Natural killer cell (primary cell): ENCODE measurements at regions not wholly inside any gene's neighbourhood (a gene's known extent, or its start where the extent isn't known, plus 50 kb on each side); places are given as distances from the start of the nearest gene placed in this dataset.

Experiments used
- ATAC-seq, 3 donors: fragments of 150-1000 bp in 2 of 3; fragments of 200-7000 bp in 1 of 3; cut with Tn5 transposase; 1 replicate in 1 of 3; 2 replicates in 2 of 3; pipeline ENCODE4 v1.10.0; 2021; ENCODE audit warnings: mild to moderate bottlenecking in 2 of 3, moderate library complexity in 2 of 3
- DNase-seq, 2 donors: peaks; one replicate each; pipeline versions ENCODE4 v3.0.0 to v3.0.0-alpha.2; 2013 to 2021; ENCODE audit warnings: mixed read lengths in 1 of 2
- H3K27ac ChIP-seq: one replicate; pipeline ENCODE4 v1.5.1; 2013; ENCODE audit warnings: mild to moderate bottlenecking, low read length
- H3K27me3 ChIP-seq: one replicate; pipeline ENCODE4 v1.6.1; 2013; ENCODE audit warnings: low read length; ENCODE audit not compliant: control insufficient read depth, insufficient read depth
- H3K36me3 ChIP-seq: one replicate; pipeline ENCODE4 v1.6.1; 2013; ENCODE audit warnings: low read length; ENCODE audit not compliant: control insufficient read depth, insufficient read depth
- H3K4me1 ChIP-seq: one replicate; pipeline ENCODE4 v1.6.1; 2013; ENCODE audit warnings: low read length; ENCODE audit not compliant: control insufficient read depth, insufficient read depth
- H3K4me3 ChIP-seq: one replicate; pipeline ENCODE4 v1.5.1; 2013; ENCODE audit warnings: low read length
- H3K9me3 ChIP-seq: one replicate; pipeline ENCODE4 v1.6.1; 2013; ENCODE audit warnings: low read length; ENCODE audit not compliant: control insufficient read depth, insufficient read depth
- H3K27ac Mint-ChIP-seq, 2 donors: one replicate each; pipeline ENCODE4 v1.8.0; 2022; ENCODE audit warnings: mild to moderate bottlenecking in 2 of 2, mixed read lengths in 2 of 2, moderate library complexity in 1 of 2
- H3K27me3 Mint-ChIP-seq, 2 donors: one replicate each; pipeline ENCODE4 v1.8.0; 2022; ENCODE audit warnings: low read depth in 2 of 2, mixed read lengths in 2 of 2
- H3K36me3 Mint-ChIP-seq: one replicate; pipeline ENCODE4 v1.8.0; 2022; ENCODE audit warnings: mixed read lengths
- H3K4me1 Mint-ChIP-seq, 2 donors: one replicate each; pipeline ENCODE4 v1.8.0; 2022; ENCODE audit warnings: mixed read lengths in 2 of 2
- H3K4me3 Mint-ChIP-seq: one replicate; pipeline ENCODE4 v1.8.0; 2022; ENCODE audit warnings: mild to moderate bottlenecking, moderate library complexity, mixed read lengths
- H3K9me3 Mint-ChIP-seq, 2 donors: one replicate each; pipeline ENCODE4 v1.8.0; 2022; ENCODE audit warnings: mixed read lengths in 2 of 2
- WGBS: methylation state at CpG from one replicate; pipeline ENCODE4 v1.1.7; 2013; ENCODE audit warnings: missing lambda C conversion rate; ENCODE audit not compliant: insufficient coverage; 5-methylcytosine and 5-hydroxymethylcytosine counted together
- intact Hi-C: fragments of 100-400 bp; cut with micrococcal nuclease; formaldehyde crosslinking; loops from one replicate; pipeline ENCODE4 v1.14.2; 2022
- TF ChIP-seq, protein P1 (sequence below): fragments of 200-600 bp; IDR thresholded peaks from one replicate; pipeline ENCODE4 v1.8.0; 2022; ENCODE audit warnings: antibody characterized with exemption

DNA sequence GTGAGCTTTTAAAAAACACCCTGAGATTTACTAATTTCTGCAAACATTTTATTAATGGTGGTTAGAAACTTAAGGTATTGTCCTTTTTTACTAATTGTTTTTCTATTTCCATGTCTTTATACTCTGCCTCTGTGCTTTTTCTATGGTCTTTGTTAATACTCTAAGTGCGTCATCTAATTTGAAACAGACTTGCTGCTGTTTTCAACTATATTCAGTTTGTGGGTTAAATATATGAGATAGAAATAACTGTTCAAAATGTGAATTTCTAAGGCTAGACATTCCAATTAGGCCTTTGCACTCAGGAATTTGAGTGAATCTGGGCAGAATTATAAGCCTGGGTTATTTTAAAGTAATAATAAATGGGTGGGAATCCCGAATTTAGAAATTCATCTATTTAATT is 82.4 kb upstream of the COL11A1 start:
- DNase-seq (no peak), ATAC-seq (no peak)
- Mint-ChIP-seq H3K36me3 (no peaks in the 10 kb centered on the region), H3K4me1 (no peaks in the 10 kb centered on the region), H3K27ac (no peak overlapping the region), H3K4me3 (no peak overlapping the region), H3K9me3 (peaks cover 3 to 8% of the 10 kb centered on the region in 2 donors), H3K27me3 (no peaks in the 10 kb centered on the region)
- Histone ChIP-seq H3K36me3 (no peaks in the 10 kb centered on the region), H3K9me3 (peaks cover 4% of the 10 kb centered on the region), H3K4me1 (no peaks in the 10 kb centered on the region), H3K27ac (no peak overlapping the region), H3K27me3 (no peaks in the 10 kb centered on the region), H3K4me3 (no peak overlapping the region)
- TF ChIP-seq, protein P1, sequence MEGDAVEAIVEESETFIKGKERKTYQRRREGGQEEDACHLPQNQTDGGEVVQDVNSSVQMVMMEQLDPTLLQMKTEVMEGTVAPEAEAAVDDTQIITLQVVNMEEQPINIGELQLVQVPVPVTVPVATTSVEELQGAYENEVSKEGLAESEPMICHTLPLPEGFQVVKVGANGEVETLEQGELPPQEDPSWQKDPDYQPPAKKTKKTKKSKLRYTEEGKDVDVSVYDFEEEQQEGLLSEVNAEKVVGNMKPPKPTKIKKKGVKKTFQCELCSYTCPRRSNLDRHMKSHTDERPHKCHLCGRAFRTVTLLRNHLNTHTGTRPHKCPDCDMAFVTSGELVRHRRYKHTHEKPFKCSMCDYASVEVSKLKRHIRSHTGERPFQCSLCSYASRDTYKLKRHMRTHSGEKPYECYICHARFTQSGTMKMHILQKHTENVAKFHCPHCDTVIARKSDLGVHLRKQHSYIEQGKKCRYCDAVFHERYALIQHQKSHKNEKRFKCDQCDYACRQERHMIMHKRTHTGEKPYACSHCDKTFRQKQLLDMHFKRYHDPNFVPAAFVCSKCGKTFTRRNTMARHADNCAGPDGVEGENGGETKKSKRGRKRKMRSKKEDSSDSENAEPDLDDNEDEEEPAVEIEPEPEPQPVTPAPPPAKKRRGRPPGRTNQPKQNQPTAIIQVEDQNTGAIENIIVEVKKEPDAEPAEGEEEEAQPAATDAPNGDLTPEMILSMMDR = no peak
- intact Hi-C loops = no loop called here
- 88% methylated on average over 2 of the region's 2 CpGs for WGBS

DNA sequence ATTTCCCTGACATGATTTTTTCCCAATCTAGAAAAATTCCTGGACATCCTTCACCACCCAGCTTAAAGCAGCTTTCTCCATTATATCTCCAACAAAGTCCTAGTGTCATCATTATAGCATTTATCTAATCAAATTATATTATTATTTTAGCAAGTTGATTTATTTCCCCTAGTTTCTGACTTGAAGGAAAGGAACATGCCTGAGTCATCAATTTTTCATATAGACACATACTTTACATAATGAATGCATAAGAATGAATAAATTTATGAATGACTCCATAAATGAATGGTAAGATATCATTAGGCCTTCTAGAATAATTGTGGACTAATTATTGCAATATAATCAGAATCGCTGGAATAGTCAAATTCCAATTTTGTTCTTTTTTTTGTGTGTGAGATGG is 79.4 kb upstream of the COL11A1 start:
- Histone ChIP-seq H3K27ac (no peak overlapping the region), H3K4me1 (no peaks in the 10 kb centered on the region), H3K4me3 (no peak overlapping the region), H3K9me3 (peaks cover 4% of the 10 kb centered on the region), H3K36me3 (no peaks in the 10 kb centered on the region), H3K27me3 (no peaks in the 10 kb centered on the region)
- no peaks in the 10 kb centered on the region for H3K27me3 Mint-ChIP-seq
- DNase-seq (no peak), ATAC-seq (no peak)
- no peak overlapping the region for H3K4me3 Mint-ChIP-seq
- intact Hi-C loops = no loop called here
- no peaks in the 10 kb centered on the region for H3K4me1 Mint-ChIP-seq
- H3K9me3 Mint-ChIP-seq = peaks cover 6 to 10% of the 10 kb centered on the region in 2 donors
- no peak overlapping the region for H3K27ac Mint-ChIP-seq
- TF ChIP-seq, protein P1 = no peak
- H3K36me3 Mint-ChIP-seq = no peaks in the 10 kb centered on the region
- WGBS = 100% methylated on average over 1 of the region's 1 CpG

DNA sequence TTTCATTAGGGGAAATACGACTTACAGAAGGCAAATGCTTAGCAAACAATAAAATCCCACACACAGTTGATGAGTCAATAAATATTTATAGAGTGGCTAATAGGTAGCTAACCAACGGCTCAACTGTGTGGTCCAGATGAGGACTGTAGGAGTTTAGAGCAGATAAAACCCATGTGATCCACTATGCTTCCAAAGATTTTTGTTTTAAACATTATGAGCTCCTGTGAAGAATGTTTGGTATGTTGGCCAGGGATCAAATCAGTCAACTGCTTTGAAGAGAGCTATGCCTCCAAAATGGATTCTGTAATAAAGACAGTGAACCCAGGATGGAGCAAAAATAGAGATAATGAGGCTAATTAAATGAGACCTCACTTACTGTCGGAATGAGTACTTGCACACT is 72.3 kb upstream of the COL11A1 start:
- TF ChIP-seq, protein P1 = no peak
- no peak overlapping the region for H3K27ac Mint-ChIP-seq
- DNase-seq (no peak), ATAC-seq (no peak)
- H3K4me1 Mint-ChIP-seq = no peaks in the 10 kb centered on the region
- Histone ChIP-seq H3K4me1 (no peaks in the 10 kb centered on the region), H3K27me3 (no peaks in the 10 kb centered on the region), H3K4me3 (no peak overlapping the region), H3K27ac (no peak overlapping the region), H3K9me3 (no peaks in the 10 kb centered on the region), H3K36me3 (no peaks in the 10 kb centered on the region)
- no peaks in the 10 kb centered on the region for H3K27me3 Mint-ChIP-seq
- H3K9me3 Mint-ChIP-seq = peaks cover 5 to 9% of the 10 kb centered on the region in 2 donors
- intact Hi-C loops = no loop called here
- WGBS = 66% methylated on average over 2 of the region's 3 CpGs
- H3K4me3 Mint-ChIP-seq = no peak overlapping the region
- no peaks in the 10 kb centered on the region for H3K36me3 Mint-ChIP-seq

DNA sequence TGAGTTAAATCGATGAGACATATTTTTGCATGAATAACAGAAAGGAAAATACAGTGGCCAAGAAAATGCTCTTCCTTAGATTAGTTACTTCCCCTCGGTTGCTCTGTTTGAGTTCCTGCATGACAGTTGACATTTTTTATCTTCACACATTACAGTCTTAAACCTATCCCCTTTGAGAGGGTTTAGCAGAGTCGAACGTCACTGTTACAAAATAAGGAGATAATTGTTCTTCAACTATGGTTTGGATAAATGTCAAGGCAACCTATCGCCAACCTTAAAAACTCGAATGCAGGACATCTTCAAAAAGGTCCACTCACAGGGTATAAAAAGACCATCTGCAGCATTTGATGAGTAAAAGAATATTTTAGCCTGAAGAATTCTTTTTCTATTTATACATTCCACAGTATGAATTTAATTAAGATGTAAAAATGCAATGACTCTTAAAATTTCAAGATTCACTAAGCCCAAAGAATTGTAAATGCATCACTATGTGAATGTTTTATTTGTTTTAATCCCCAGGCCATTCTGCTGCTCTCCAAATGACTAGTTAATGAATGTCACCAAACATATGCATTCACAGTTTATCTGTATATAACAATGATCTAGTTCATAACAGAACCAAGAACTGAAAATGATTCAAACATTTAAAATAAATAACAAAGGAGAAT is 68.9 kb upstream of the COL11A1 start:
- Mint-ChIP-seq H3K9me3 (peaks cover 2 to 6% of the 10 kb centered on the region in 2 donors), H3K27me3 (no peaks in the 10 kb centered on the region)

More for the DNA sequence above, 68.9 kb upstream of the COL11A1 start:
- Histone ChIP-seq H3K4me3 (no peak overlapping the region), H3K4me1 (no peaks in the 10 kb centered on the region), H3K36me3 (no peaks in the 10 kb centered on the region), H3K27ac (no peak overlapping the region), H3K27me3 (no peaks in the 10 kb centered on the region), H3K9me3 (no peaks in the 10 kb centered on the region)
- TF ChIP-seq, protein P1 = no peak
- H3K4me3 Mint-ChIP-seq = no peak overlapping the region
- DNase-seq = no peak
- no peaks in the 10 kb centered on the region for H3K36me3 Mint-ChIP-seq
- no peaks in the 10 kb centered on the region for H3K4me1 Mint-ChIP-seq
- no peak overlapping the region for H3K27ac Mint-ChIP-seq
- 92% methylated on average over 4 of the region's 6 CpGs for WGBS
- ATAC-seq = no peak
- intact Hi-C loops = no loop called here
